ENCODE measurements at regions not wholly inside any gene's neighbourhood (a gene's known extent, or its start where the extent isn't known, plus 50 kb on each side); places are given as distances from the start of the nearest gene placed in this dataset.

DNA sequence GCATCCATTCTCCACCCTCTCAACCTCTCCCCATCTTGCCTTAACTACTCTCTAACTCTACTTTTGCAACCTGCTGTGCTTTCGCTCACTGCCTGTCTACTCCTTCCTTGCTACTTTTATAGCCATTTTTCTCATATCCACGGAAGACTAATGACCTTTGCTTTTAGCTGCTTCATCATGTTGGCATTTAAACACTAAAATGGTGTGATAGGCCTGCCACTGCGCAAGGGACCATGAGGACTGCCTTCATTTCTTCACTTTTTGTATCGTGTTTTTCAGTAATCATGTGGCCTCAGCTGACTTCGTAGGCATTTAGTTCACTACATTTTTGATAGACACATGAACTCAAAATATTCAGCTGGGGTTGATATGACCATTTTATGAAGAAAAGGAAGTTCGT, 252.1 kb downstream of the BCAT1 start:
- TF ChIP-seq, protein P1, sequence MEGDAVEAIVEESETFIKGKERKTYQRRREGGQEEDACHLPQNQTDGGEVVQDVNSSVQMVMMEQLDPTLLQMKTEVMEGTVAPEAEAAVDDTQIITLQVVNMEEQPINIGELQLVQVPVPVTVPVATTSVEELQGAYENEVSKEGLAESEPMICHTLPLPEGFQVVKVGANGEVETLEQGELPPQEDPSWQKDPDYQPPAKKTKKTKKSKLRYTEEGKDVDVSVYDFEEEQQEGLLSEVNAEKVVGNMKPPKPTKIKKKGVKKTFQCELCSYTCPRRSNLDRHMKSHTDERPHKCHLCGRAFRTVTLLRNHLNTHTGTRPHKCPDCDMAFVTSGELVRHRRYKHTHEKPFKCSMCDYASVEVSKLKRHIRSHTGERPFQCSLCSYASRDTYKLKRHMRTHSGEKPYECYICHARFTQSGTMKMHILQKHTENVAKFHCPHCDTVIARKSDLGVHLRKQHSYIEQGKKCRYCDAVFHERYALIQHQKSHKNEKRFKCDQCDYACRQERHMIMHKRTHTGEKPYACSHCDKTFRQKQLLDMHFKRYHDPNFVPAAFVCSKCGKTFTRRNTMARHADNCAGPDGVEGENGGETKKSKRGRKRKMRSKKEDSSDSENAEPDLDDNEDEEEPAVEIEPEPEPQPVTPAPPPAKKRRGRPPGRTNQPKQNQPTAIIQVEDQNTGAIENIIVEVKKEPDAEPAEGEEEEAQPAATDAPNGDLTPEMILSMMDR (IDR thresholded peaks at IDR 0.05) = no peak
- no peak for TF ChIP-seq POLR2A (IDR thresholded peaks at IDR 0.05)
- H3K27ac ChIP-seq = no peak overlapping the region
- H3K27me3 ChIP-seq = no peaks in the 10 kb centered on the region
- no peaks in the 10 kb centered on the region for H3K4me1 ChIP-seq
- H3K36me3 ChIP-seq = no peaks in the 10 kb centered on the region
- no peaks in the 10 kb centered on the region for H3K9me3 ChIP-seq
- no peak for DNase-seq
- no peak overlapping the region for H3K4me3 ChIP-seq

DNA sequence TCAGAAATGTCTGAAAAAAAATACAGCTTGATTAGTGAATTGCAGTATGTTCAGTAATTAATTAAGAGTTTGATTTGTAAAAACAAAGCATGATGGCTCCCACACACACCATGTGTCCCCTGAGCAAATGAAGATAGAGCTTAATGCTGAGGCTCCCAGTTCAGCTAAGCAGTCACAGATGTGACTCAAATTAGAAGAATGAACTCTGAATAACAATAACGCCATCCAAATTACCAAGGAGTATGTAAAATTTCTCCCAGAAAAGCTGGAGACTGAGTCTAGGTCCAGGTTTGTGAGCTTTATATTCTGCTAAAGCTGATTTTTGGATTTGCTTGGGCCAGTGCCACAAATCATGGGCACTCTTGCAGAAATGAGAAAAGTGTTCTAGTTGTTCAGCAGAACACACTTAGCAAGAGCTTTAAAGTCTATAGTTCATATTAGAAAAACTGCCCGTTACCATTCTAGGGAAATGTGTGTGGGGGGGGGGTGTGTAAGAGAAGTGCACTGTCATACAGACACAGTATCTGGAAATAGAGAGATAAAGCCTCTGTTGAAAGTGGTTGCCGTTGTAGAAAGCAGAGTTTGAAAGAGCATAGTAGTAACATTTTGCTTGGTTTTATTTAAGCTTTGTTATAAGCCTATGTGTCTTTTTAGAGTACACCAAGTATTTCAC, 253.1 kb downstream of the BCAT1 start:
- no peak for TF ChIP-seq POLR2A (IDR thresholded peaks at IDR 0.05)
- TF ChIP-seq, protein P1 (IDR thresholded peaks at IDR 0.05) = no peak

DNA sequence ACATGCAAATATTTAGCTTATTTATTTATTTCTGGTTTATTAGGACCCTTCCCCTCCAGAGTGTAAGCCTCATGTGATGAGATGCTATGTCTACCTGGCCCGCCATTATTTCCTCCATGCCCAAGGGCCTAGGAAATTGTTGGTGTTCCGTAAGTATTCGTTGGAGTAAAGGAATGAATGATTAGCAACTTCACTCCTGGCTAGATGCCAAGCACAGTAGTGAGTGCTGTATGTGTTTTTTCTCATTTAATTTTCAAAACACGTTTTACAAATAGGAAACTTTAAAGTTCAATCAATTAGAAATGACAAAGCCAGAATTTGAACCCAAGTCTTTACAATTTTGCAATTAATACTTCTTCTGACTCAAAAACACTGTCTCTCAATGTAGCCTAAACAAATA, 253.8 kb downstream of the BCAT1 start:
- H3K27me3 ChIP-seq = no peaks in the 10 kb centered on the region
- TF ChIP-seq, protein P1 (IDR thresholded peaks at IDR 0.05) = no peak
- no peak for TF ChIP-seq POLR2A (IDR thresholded peaks at IDR 0.05)
- no peak overlapping the region for H3K27ac ChIP-seq
- H3K9me3 ChIP-seq = no peaks in the 10 kb centered on the region
- H3K4me3 ChIP-seq = no peak overlapping the region
- H3K4me1 ChIP-seq = no peaks in the 10 kb centered on the region
- H3K36me3 ChIP-seq = no peaks in the 10 kb centered on the region
- no peak for DNase-seq

More for the DNA sequence above, 253.1 kb downstream of the BCAT1 start:
- no peaks in the 10 kb centered on the region for H3K9me3 ChIP-seq
- no peaks in the 10 kb centered on the region for H3K27me3 ChIP-seq
- H3K36me3 ChIP-seq = no peaks in the 10 kb centered on the region
- H3K27ac ChIP-seq = no peak overlapping the region
- no peak overlapping the region for H3K4me3 ChIP-seq
- no peak for DNase-seq
- no peaks in the 10 kb centered on the region for H3K4me1 ChIP-seq

DNA sequence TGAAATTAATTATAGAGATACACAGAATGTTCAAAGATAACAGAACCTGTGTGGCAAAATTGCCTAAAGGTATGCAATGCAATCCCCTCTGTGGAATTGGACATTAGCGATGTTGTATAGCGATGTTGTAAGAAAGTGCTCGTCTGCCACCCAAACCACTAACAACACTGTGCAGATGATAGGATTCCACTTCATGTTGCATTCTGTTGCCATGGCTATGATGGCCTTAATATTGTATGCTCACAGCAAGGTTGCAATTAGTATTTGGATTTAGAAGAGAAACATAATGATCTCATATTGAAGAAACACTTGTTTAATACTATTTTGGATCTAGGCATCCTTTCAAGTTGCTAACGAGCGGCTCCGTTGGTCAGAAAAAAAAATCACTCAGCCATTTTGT, 260.3 kb downstream of the BCAT1 start:
- TF ChIP-seq, protein P1 (IDR thresholded peaks at IDR 0.05) = no peak
- no peak for TF ChIP-seq POLR2A (IDR thresholded peaks at IDR 0.05)
- Histone ChIP-seq H3K27ac (no peak overlapping the region), H3K4me3 (no peak overlapping the region), H3K4me1 (no peaks in the 10 kb centered on the region), H3K27me3 (no peaks in the 10 kb centered on the region), H3K36me3 (no peaks in the 10 kb centered on the region), H3K9me3 (no peaks in the 10 kb centered on the region)
- no peak for DNase-seq

DNA sequence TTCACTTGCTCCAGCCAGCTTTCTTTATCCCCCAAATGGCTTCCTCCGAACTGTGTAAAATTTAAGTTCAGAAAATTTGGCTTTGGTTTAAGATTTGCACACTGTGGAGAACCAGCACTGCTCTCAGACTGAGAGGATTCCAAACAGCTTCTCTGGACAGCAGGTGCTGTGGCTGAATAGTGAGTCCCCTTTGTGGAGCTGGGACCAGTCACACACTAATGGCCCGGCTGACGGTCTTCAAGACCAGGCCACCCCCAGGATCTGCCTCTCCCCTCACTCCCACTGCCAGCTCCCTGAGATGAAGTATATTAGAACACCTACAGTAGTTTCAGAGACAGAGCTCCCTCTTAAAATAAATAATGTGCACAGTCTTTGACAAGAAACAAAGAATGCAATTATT, 267.3 kb downstream of the BCAT1 start:
- H3K27me3 ChIP-seq = no peaks in the 10 kb centered on the region
- TF ChIP-seq, protein P1 (IDR thresholded peaks at IDR 0.05) = no peak
- TF ChIP-seq POLR2A (IDR thresholded peaks at IDR 0.05) = no peak
- H3K36me3 ChIP-seq = no peaks in the 10 kb centered on the region
- DNase-seq = no peak
- H3K27ac ChIP-seq = no peak overlapping the region
- no peaks in the 10 kb centered on the region for H3K4me1 ChIP-seq
- no peaks in the 10 kb centered on the region for H3K9me3 ChIP-seq
- H3K4me3 ChIP-seq = no peak overlapping the region

DNA sequence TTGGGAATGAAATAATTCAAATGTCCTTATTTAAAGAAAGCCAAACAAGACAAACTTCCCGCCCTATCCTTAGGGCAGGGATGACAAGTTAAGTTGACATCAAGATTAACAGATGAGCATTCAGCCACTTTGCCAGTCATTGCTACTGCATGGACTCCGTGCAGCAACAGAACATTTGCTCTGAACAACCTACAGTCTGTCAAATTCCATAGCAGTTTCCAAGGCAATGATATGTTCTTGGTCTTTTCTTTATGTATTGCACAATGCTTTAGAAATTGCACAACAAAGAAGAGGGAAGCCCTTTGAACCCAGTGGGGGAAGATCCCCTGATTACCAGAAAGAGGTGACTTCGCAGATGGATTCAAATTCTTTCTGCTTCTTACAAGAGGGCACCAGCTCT, 269.8 kb downstream of the BCAT1 start:
- Histone ChIP-seq H3K9me3 (no peaks in the 10 kb centered on the region), H3K4me3 (no peak overlapping the region), H3K27ac (no peak overlapping the region), H3K36me3 (no peaks in the 10 kb centered on the region), H3K27me3 (no peaks in the 10 kb centered on the region), H3K4me1 (no peaks in the 10 kb centered on the region)
- TF ChIP-seq POLR2A (IDR thresholded peaks at IDR 0.05) = no peak
- TF ChIP-seq, protein P1 (IDR thresholded peaks at IDR 0.05) = no peak
- no peak for DNase-seq
